ENCODE measurements at regions not wholly inside any gene's neighbourhood (a gene's known extent, or its start where the extent isn't known, plus 50 kb on each side); places are given as distances from the start of the nearest gene placed in this dataset.

- H3K4me2 ChIP-seq: no peak overlapping the region
- H3K27ac ChIP-seq: no peak overlapping the region
- H3K79me2 ChIP-seq (ENCODE audit: insufficient read depth, low read depth): no peaks in the 10 kb centered on the region
- H3K4me1 ChIP-seq (ENCODE audit: low read depth, poor library complexity, severe bottlenecking): no peaks in the 10 kb centered on the region
- H3K36me3 ChIP-seq (ENCODE audit: insufficient read depth): no peaks in the 10 kb centered on the region
- no peak overlapping the region for H3K9ac ChIP-seq
- H4K20me1 ChIP-seq (ENCODE audit: insufficient read depth): no peaks in the 10 kb centered on the region
- TF ChIP-seq, protein P1, sequence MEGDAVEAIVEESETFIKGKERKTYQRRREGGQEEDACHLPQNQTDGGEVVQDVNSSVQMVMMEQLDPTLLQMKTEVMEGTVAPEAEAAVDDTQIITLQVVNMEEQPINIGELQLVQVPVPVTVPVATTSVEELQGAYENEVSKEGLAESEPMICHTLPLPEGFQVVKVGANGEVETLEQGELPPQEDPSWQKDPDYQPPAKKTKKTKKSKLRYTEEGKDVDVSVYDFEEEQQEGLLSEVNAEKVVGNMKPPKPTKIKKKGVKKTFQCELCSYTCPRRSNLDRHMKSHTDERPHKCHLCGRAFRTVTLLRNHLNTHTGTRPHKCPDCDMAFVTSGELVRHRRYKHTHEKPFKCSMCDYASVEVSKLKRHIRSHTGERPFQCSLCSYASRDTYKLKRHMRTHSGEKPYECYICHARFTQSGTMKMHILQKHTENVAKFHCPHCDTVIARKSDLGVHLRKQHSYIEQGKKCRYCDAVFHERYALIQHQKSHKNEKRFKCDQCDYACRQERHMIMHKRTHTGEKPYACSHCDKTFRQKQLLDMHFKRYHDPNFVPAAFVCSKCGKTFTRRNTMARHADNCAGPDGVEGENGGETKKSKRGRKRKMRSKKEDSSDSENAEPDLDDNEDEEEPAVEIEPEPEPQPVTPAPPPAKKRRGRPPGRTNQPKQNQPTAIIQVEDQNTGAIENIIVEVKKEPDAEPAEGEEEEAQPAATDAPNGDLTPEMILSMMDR (conservative IDR thresholded peaks at IDR 0.05; ENCODE audit: low read depth, low read length): no peak
- no peak overlapping the region for H2AFZ ChIP-seq (ENCODE audit: low read depth)
- no peaks in the 10 kb centered on the region; the same call in 1 of the 2 replicates for H3K27me3 ChIP-seq (ENCODE audit: insufficient read depth, low read depth)
- no peak overlapping the region for H3K4me3 ChIP-seq (IDR thresholded peaks at IDR 0.05; ENCODE audit: insufficient read depth, low read depth, low read length)
Measured at GRCh38 chr10:36636285-36636839, 489.0 kb upstream of the ANKRD30A start.

GRCh38 chr10:36634916-36635315 lies 490.5 kb upstream of the ANKRD30A start:
- Histone ChIP-seq H3K27ac (no peak overlapping the region), H3K27me3 (ENCODE audit: insufficient read depth, low read depth) (no peaks in the 10 kb centered on the region; the same call in 1 of the 2 replicates), H3K79me2 (ENCODE audit: insufficient read depth, low read depth) (no peaks in the 10 kb centered on the region), H3K9ac (no peak overlapping the region), H3K4me2 (no peak overlapping the region), H3K36me3 (ENCODE audit: insufficient read depth) (no peaks in the 10 kb centered on the region), H2AFZ (ENCODE audit: low read depth) (no peak overlapping the region), H3K4me3 (IDR thresholded peaks at IDR 0.05; ENCODE audit: insufficient read depth, low read depth, low read length) (no peak overlapping the region), H4K20me1 (ENCODE audit: insufficient read depth) (no peaks in the 10 kb centered on the region), H3K4me1 (ENCODE audit: low read depth, poor library complexity, severe bottlenecking) (no peaks in the 10 kb centered on the region)
- TF ChIP-seq, protein P1 (conservative IDR thresholded peaks at IDR 0.05; ENCODE audit: low read depth, low read length): no peak

DNA sequence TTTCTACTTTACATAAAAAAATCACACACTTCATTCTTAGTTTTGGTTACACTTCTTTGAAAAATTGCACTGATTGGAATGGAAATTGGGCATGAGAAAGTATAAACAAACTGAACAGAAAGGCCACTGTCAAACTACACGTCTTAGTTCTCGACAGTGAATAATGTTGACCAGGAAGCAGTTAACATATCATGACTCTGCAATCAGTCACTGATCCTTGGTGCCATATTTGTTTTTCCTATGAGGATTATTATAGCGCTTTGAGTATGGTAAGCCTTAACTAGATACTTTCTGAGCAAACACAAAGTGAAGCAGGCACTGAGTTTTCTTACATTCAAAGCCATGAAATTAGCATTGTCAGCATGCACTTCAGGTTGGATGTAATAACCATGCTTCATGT lies 495.1 kb upstream of the ANKRD30A start:
- Histone ChIP-seq H3K4me3 (IDR thresholded peaks at IDR 0.05; ENCODE audit: insufficient read depth, low read depth, low read length) (no peak overlapping the region), H3K4me1 (ENCODE audit: low read depth, poor library complexity, severe bottlenecking) (no peaks in the 10 kb centered on the region), H3K4me2 (no peak overlapping the region), H3K79me2 (ENCODE audit: insufficient read depth, low read depth) (no peaks in the 10 kb centered on the region), H2AFZ (ENCODE audit: low read depth) (no peak overlapping the region), H3K36me3 (ENCODE audit: insufficient read depth) (no peaks in the 10 kb centered on the region), H3K9ac (no peak overlapping the region), H4K20me1 (ENCODE audit: insufficient read depth) (no peaks in the 10 kb centered on the region), H3K27ac (no peak overlapping the region), H3K27me3 (ENCODE audit: insufficient read depth, low read depth) (no peaks in the 10 kb centered on the region)
- TF ChIP-seq, protein P1 (conservative IDR thresholded peaks at IDR 0.05; ENCODE audit: low read depth, low read length): no peak

DNA sequence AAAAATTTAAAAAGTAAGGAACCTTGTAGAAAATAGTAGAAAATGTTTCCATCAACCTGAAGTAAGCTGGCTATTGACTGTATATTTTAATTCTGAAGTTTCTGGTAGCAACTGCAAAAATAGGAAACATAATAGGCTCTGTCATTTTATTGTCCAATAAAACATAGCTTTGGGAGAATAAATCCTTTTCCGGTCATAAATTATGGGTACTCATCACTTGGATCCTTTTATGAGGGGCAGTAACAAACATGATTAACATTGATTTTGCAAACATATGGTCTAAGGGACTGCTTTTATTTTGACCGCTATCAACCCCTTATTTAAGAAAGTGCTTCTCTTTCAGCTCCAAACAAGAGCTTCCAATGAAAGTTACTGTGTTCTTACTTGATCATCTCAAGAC lies 495.9 kb upstream of the ANKRD30A start:
- Histone ChIP-seq H4K20me1 (ENCODE audit: insufficient read depth) (no peaks in the 10 kb centered on the region), H3K36me3 (ENCODE audit: insufficient read depth) (no peaks in the 10 kb centered on the region), H3K4me2 (no peak overlapping the region), H3K4me3 (IDR thresholded peaks at IDR 0.05; ENCODE audit: insufficient read depth, low read depth, low read length) (no peak overlapping the region), H3K27ac (no peak overlapping the region), H3K9ac (no peak overlapping the region), H2AFZ (ENCODE audit: low read depth) (no peak overlapping the region), H3K4me1 (ENCODE audit: low read depth, poor library complexity, severe bottlenecking) (no peaks in the 10 kb centered on the region), H3K27me3 (ENCODE audit: insufficient read depth, low read depth) (no peaks in the 10 kb centered on the region), H3K79me2 (ENCODE audit: insufficient read depth, low read depth) (no peaks in the 10 kb centered on the region)
- TF ChIP-seq, protein P1 (conservative IDR thresholded peaks at IDR 0.05; ENCODE audit: low read depth, low read length): no peak

Measured in KMS-11 (cell line).